KMS-11 (cell line): ENCODE measurements at regions not wholly inside any gene's neighbourhood (a gene's known extent, or its start where the extent isn't known, plus 50 kb on each side); places are given as distances from the start of the nearest gene placed in this dataset.

Source experiments
- H2AFZ ChIP-seq: fragments of 200-600 bp; sonication (generic); 2 replicates; pipeline ENCODE4 v1.6.1; 2016; ENCODE audit warnings: antibody characterized with exemption, mixed run types, low read depth
- H3K27ac ChIP-seq: fragments of 200-600 bp; sonication (generic); 2 replicates; pipeline ENCODE4 v1.6.1; 2016; ENCODE audit warnings: mild to moderate bottlenecking, mixed run types
- H3K27me3 ChIP-seq: fragments of 200-600 bp; sonication (generic); 2 replicates; pipeline ENCODE4 v1.6.1; 2017; ENCODE audit warnings: mild to moderate bottlenecking, low read depth, mixed run types, moderate library complexity; ENCODE audit not compliant: insufficient read depth
- H3K36me3 ChIP-seq: fragments of 200-600 bp; sonication (generic); 2 replicates; pipeline ENCODE4 v1.6.1; 2017; ENCODE audit warnings: mild to moderate bottlenecking, mixed run types; ENCODE audit not compliant: insufficient read depth
- H3K4me1 ChIP-seq: fragments of 200-600 bp; sonication (generic); 2 replicates; pipeline ENCODE4 v1.6.1; 2016; ENCODE audit warnings: mild to moderate bottlenecking, low read depth, mixed run types; ENCODE audit not compliant: poor library complexity, severe bottlenecking
- H3K4me2 ChIP-seq: fragments of 200-600 bp; sonication (generic); 2 replicates; pipeline ENCODE4 v1.7.0; 2016; ENCODE audit warnings: mild to moderate bottlenecking, mixed run types
- H3K4me3 ChIP-seq: fragments of 200-600 bp; sonication (generic); IDR thresholded peaks from 2 replicates; pipeline ENCODE4 v1.6.1; 2017; ENCODE audit warnings: low read depth, low read length, mixed read lengths; ENCODE audit not compliant: insufficient read depth
- H3K79me2 ChIP-seq: fragments of 200-600 bp; sonication (generic); 2 replicates; pipeline ENCODE4 v1.6.1; 2016; ENCODE audit warnings: low read depth, mixed run types; ENCODE audit not compliant: insufficient read depth
- H3K9ac ChIP-seq: fragments of 200-600 bp; sonication (generic); 2 replicates; pipeline ENCODE4 v1.6.1; 2016; ENCODE audit warnings: mild to moderate bottlenecking, mixed run types
- H4K20me1 ChIP-seq: fragments of 200-600 bp; sonication (generic); 2 replicates; pipeline ENCODE4 v1.6.1; 2016; ENCODE audit warnings: mild to moderate bottlenecking, mixed run types; ENCODE audit not compliant: insufficient read depth
- TF ChIP-seq, protein P1 (sequence below): fragments of 200-600 bp; sonication (generic); conservative IDR thresholded peaks from 2 replicates; pipeline ENCODE4 v1.6.1; 2017; ENCODE audit warnings: low read depth, mild to moderate bottlenecking, antibody characterized with exemption, low read length, moderate library complexity, mixed read lengths

DNA sequence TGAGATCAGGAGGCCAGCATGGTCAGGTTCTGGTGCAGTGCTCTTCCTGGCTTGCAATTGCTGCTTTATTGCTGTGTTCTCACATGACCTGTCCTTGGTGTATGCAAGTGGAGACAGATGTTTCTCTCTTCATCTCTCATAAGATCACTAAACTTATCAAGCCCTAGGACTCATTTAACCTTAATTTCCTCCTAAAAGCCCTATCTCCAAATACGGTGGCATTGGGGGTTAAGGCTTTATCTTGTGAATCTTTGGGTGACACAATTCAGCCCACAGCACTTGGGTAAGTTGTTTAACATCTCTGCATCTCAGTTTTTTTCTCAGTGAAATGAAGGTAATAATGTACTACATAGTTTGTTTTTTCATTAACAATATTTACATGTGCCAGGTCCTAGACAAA lies 152.4 kb downstream of the RWDD3 start:
- TF ChIP-seq, protein P1, sequence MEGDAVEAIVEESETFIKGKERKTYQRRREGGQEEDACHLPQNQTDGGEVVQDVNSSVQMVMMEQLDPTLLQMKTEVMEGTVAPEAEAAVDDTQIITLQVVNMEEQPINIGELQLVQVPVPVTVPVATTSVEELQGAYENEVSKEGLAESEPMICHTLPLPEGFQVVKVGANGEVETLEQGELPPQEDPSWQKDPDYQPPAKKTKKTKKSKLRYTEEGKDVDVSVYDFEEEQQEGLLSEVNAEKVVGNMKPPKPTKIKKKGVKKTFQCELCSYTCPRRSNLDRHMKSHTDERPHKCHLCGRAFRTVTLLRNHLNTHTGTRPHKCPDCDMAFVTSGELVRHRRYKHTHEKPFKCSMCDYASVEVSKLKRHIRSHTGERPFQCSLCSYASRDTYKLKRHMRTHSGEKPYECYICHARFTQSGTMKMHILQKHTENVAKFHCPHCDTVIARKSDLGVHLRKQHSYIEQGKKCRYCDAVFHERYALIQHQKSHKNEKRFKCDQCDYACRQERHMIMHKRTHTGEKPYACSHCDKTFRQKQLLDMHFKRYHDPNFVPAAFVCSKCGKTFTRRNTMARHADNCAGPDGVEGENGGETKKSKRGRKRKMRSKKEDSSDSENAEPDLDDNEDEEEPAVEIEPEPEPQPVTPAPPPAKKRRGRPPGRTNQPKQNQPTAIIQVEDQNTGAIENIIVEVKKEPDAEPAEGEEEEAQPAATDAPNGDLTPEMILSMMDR: no peak
- Histone ChIP-seq H3K27ac (no peak overlapping the region), H3K9ac (no peak overlapping the region), H3K4me2 (no peak overlapping the region), H4K20me1 (no peaks in the 10 kb centered on the region), H3K4me3 (no peak overlapping the region), H2AFZ (no peak overlapping the region), H3K4me1 (no peaks in the 10 kb centered on the region), H3K36me3 (no peaks in the 10 kb centered on the region), H3K27me3 (no peaks in the 10 kb centered on the region), H3K79me2 (no peaks in the 10 kb centered on the region)

- Histone ChIP-seq H3K79me2 (no peaks in the 10 kb centered on the region), H3K27ac (no peak overlapping the region), H4K20me1 (no peaks in the 10 kb centered on the region), H3K4me2 (no peak overlapping the region), H3K27me3 (no peaks in the 10 kb centered on the region), H2AFZ (no peak overlapping the region), H3K4me1 (no peaks in the 10 kb centered on the region), H3K36me3 (no peaks in the 10 kb centered on the region), H3K4me3 (no peak overlapping the region), H3K9ac (no peak overlapping the region)
- TF ChIP-seq, protein P1: no peak
Observed at GRCh38 chr1:95386915-95387314, 152.9 kb downstream of the RWDD3 start.

- Histone ChIP-seq H3K4me2 (no peak overlapping the region), H3K27me3 (no peaks in the 10 kb centered on the region), H4K20me1 (no peaks in the 10 kb centered on the region), H3K27ac (no peak overlapping the region), H3K79me2 (no peaks in the 10 kb centered on the region), H3K4me3 (no peak overlapping the region), H3K4me1 (no peaks in the 10 kb centered on the region), H3K9ac (no peak overlapping the region), H2AFZ (no peak overlapping the region), H3K36me3 (no peaks in the 10 kb centered on the region)
- TF ChIP-seq, protein P1: no peak
Observed at GRCh38 chr1:95388031-95388430, 154.0 kb downstream of the RWDD3 start.

DNA sequence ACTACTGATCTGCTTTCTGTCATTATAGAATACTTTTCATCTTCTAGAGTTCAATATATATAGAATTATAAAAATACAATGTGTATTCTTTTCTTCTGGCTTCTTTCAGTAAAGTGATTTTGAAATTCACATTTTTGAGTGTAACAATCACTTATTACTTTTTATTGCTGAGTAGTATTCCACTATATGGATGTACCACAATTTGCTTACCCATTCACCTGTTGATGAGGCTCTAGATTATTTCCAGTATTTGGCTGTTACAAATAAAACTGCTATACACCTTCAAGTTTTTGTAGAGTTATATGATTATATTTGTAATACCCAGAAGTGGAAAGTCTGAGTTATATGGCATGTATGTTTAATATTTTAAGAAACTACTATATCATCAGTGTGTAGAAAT lies 159.4 kb downstream of the RWDD3 start:
- Histone ChIP-seq H4K20me1 (no peaks in the 10 kb centered on the region), H2AFZ (no peak overlapping the region), H3K27ac (no peak overlapping the region), H3K4me3 (no peak overlapping the region), H3K4me1 (no peaks in the 10 kb centered on the region), H3K4me2 (no peak overlapping the region), H3K9ac (no peak overlapping the region), H3K27me3 (no peaks in the 10 kb centered on the region), H3K36me3 (no peaks in the 10 kb centered on the region), H3K79me2 (no peaks in the 10 kb centered on the region)
- TF ChIP-seq, protein P1: no peak
